ENCODE measurements at regions not wholly inside any gene's neighbourhood (a gene's known extent, or its start where the extent isn't known, plus 50 kb on each side); places are given as distances from the start of the nearest gene placed in this dataset.

DNA sequence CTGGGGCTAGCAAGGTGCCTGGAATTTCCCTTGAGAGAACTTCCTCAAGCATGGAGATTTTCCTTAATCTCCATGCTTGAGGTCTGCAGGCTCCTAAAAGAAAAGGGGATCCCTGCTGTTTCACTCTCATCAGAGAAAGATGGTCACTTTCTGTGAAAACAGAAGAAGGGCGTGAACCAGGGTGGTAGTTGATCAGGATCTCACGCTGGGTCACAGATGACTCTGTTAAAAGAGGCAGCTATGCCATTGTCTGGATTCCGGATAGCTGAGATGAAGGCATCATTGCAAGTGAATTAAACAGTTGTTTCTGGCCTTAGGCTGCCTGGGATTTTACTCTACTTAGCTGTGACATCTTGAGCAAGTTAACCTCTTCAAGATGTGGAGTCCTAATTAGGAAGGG lies 525.9 kb downstream of the TYW1 start:
- TF ChIP-seq, protein P1, sequence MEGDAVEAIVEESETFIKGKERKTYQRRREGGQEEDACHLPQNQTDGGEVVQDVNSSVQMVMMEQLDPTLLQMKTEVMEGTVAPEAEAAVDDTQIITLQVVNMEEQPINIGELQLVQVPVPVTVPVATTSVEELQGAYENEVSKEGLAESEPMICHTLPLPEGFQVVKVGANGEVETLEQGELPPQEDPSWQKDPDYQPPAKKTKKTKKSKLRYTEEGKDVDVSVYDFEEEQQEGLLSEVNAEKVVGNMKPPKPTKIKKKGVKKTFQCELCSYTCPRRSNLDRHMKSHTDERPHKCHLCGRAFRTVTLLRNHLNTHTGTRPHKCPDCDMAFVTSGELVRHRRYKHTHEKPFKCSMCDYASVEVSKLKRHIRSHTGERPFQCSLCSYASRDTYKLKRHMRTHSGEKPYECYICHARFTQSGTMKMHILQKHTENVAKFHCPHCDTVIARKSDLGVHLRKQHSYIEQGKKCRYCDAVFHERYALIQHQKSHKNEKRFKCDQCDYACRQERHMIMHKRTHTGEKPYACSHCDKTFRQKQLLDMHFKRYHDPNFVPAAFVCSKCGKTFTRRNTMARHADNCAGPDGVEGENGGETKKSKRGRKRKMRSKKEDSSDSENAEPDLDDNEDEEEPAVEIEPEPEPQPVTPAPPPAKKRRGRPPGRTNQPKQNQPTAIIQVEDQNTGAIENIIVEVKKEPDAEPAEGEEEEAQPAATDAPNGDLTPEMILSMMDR (IDR thresholded peaks at IDR 0.05; ENCODE audit: low read depth, low read length, poor library complexity, severe bottlenecking): no peak
- TF ChIP-seq EZH2phosphoT487 (IDR thresholded peaks at IDR 0.05; ENCODE audit: borderline replicate concordance, low read length): no peak

Data from DOHH2 (cell line).